ENCODE measurements at regions not wholly inside any gene's neighbourhood (a gene's known extent, or its start where the extent isn't known, plus 50 kb on each side); places are given as distances from the start of the nearest gene placed in this dataset.

DNA sequence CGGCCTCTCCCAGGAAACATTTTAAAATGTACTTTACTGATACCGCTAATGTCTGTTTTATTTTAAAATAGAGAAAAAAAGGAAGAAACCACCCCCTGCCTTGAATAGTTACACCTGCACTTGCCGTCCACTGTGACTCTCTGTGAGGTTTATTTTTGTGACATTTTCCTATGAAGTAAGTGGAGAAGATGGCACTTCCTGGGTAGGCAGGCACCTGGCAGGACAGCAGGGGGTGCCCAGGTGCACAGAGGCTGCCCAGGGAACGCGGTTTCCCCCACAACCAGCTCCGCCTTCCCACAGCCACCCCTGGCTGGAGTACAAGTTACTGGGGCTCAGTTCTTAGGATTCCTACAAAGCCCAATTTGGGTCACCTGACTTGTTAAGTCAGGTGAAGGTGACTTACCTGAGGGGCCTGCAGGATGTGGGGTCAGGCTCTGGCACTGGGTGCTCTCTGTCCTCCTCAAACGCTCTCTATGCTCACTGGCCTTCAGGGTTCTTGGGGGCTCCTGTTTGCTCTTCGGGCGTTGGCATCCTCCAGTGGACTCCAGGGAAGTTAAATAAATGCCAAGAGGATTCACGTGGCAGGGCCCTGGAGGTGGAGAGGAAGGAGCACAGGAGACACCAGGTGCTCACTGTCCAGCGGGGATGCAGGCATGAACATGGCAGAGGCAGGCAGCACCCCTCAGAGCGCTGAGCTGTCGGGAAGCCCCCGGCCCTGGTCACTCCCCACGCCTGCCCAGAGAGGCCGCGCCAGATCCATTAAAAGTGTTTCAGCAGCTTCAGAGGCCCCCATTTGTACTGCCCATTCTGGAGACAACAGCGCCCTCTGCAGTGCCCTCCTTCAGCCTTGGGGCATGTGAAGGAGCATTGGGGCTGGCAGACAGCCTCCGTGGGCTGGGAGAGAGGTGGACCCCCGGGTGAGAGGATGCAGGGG is 1021.2 kb downstream of the TBC1D22A start:
- TF ChIP-seq, protein P1, sequence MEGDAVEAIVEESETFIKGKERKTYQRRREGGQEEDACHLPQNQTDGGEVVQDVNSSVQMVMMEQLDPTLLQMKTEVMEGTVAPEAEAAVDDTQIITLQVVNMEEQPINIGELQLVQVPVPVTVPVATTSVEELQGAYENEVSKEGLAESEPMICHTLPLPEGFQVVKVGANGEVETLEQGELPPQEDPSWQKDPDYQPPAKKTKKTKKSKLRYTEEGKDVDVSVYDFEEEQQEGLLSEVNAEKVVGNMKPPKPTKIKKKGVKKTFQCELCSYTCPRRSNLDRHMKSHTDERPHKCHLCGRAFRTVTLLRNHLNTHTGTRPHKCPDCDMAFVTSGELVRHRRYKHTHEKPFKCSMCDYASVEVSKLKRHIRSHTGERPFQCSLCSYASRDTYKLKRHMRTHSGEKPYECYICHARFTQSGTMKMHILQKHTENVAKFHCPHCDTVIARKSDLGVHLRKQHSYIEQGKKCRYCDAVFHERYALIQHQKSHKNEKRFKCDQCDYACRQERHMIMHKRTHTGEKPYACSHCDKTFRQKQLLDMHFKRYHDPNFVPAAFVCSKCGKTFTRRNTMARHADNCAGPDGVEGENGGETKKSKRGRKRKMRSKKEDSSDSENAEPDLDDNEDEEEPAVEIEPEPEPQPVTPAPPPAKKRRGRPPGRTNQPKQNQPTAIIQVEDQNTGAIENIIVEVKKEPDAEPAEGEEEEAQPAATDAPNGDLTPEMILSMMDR (conservative IDR thresholded peaks at IDR 0.05; ENCODE audit: low read depth in 2 of 2) = no peak
- TF ChIP-seq EZH2phosphoT487 (IDR thresholded peaks at IDR 0.05; ENCODE audit: unreplicated experiment) (no peak), CREB1 (CRISPR knock-in tag; IDR thresholded peaks at IDR 0.05; ENCODE audit: low read depth) (no peak), POLR2AphosphoS5 (IDR thresholded peaks at IDR 0.05; ENCODE audit: low read depth) (no peak)
- TF ChIP-seq, protein P2, sequence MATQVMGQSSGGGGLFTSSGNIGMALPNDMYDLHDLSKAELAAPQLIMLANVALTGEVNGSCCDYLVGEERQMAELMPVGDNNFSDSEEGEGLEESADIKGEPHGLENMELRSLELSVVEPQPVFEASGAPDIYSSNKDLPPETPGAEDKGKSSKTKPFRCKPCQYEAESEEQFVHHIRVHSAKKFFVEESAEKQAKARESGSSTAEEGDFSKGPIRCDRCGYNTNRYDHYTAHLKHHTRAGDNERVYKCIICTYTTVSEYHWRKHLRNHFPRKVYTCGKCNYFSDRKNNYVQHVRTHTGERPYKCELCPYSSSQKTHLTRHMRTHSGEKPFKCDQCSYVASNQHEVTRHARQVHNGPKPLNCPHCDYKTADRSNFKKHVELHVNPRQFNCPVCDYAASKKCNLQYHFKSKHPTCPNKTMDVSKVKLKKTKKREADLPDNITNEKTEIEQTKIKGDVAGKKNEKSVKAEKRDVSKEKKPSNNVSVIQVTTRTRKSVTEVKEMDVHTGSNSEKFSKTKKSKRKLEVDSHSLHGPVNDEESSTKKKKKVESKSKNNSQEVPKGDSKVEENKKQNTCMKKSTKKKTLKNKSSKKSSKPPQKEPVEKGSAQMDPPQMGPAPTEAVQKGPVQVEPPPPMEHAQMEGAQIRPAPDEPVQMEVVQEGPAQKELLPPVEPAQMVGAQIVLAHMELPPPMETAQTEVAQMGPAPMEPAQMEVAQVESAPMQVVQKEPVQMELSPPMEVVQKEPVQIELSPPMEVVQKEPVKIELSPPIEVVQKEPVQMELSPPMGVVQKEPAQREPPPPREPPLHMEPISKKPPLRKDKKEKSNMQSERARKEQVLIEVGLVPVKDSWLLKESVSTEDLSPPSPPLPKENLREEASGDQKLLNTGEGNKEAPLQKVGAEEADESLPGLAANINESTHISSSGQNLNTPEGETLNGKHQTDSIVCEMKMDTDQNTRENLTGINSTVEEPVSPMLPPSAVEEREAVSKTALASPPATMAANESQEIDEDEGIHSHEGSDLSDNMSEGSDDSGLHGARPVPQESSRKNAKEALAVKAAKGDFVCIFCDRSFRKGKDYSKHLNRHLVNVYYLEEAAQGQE (IDR thresholded peaks at IDR 0.05; ENCODE audit: unreplicated experiment) = no peak

Measured in GM23338 (cell line).